ENCODE measurements at regions not wholly inside any gene's neighbourhood (a gene's known extent, or its start where the extent isn't known, plus 50 kb on each side); places are given as distances from the start of the nearest gene placed in this dataset.
"Not testable (repeated sequence)": the region's sequence is repeated elsewhere in the genome, so short reads cannot be mapped to it uniquely, and the experiment has no call there.

DNA sequence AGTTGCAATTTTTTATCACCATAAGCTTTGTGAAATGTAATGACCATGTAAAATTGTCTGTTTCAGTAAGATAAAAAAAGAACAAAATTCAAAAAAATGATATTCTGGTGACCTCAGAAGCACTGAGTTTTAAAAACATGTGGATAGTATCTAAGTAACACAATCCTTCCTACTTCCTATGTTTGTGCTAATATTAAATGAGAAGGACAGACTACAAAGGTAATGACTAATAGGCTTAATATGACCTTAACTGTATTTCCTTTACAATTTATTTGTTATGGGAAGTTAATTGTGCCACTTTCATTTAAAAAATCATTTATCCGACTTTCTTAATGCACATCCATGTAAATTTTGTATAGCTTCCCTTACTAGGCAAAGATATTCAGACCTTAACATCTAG lies 1030.4 kb upstream of the ATXN8OS start:
- no peak for DNase-seq

DNA sequence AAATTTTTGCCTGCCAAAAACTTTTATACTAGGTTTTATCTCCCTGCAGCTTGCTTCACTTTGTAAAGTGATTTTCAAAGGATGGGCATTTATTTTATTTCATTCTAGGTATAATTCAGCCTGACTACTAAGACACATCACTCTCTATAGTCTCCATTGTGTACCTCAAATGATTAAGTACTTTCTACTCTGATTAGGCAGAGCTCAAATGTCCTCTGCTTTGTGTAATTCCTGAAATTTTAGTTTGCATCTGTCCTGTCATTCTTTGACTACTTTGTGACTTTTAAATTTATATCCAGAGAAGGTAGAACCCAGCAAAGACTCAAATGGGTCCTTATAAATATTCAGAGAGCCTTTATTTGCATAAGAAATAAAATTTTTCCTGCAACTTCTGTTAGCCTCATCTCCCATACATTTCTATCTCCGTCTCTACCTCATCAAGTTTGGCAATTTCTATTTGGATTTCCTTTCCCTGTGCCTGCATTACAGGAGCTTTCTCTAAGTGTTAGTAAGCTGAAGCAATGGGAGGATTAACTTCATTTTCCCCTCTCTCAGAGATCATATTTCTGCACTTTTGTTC lies 1038.0 kb upstream of the ATXN8OS start:
- no peak for DNase-seq

DNA sequence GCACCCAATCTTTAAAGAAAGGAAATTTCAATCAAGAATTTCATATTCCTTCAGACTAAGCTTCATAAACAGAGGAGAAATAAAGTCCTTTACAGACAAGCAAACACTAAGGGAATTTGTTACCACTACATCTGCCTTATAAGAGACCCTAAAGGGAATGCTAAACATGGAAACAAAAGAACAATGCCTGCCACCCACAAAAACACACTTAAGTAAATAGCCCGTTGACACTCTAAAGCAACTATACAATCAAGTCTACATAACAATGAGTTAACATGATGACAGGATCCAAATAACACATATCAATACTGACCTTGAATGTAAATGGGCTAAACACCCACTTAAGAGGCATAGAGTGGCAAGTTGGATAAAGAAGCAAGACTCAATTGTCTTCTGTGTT lies 1056.9 kb upstream of the ATXN8OS start:
- no peak for DNase-seq

DNA sequence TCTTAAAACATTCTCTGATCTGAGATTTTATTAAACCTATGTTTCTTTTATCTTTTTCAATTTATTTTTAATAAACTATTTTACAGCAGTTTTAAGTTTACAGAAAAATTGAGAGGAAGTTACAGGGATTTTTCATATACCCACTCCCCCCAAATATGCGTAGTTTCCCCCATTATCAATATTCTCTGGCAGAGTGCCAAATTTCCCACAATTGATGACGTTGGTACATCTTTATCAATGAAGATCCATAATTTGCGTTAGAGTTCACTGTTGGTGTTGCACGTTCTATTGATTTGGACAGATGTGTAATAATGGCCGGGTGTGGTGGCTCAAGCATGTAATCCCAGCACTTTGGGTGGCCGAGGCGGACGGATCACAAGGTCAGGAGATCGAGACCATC lies 1063.0 kb upstream of the ATXN8OS start:
- DNase-seq = no peak

DNA sequence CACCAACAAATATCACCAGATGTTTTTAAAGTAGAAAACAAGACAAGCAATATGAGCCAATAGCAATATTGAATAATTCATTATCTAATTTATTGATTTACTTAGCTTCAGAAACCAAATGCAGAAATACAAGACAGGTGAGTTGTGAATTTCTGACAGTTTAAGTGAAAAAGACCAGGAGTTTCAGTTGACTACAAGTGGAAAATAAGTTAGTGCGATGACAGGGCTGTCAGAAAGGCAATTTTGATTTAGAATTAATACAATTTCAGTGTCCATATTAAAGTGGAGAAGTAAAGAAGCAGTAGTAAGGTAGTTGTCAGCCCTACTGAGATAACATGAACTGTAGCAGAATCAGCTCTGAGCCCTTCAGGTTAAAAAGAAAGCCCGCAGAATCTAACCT lies 1066.7 kb upstream of the ATXN8OS start:
- DNase-seq = no peak

DNA sequence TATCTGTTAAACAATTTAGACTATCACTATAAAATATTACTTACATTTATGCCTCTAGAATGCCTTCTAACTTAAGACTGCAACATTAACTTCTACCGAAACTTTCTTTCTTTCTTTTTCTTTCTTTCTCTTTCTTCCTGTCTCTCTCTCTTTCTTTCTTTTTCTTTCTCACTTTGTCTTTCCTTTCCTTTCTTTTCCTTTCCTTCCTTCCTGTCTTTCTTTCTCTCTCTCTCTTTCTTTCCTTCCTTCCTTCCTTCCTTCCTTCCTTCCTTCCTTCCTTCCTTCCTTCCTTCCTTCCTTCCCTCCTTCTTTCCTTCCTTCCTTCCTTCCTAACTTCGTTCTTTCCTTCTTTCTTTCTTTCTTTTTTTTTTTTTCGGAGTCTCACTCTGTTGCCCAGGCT lies 1071.9 kb upstream of the ATXN8OS start:
- no peak for DNase-seq

DNA sequence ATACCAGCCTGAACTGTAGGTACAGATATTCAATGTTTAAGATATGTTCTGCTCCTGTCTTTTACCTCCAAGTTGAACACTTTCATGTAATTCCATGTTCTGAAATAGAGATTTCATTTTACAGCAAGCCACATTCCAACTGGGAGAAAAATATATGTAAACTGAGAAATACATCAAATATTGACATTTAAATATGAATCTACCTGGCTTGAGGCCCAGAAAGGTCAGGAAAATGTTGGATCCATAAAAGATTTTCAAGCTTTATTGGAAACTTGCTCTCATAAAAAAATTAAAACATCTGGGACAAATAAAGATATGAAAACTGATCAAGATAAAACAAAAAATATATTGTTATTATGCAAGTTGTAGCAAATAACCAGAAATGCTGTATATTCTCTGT lies 1078.7 kb upstream of the ATXN8OS start:
- no peak for DNase-seq

DNA sequence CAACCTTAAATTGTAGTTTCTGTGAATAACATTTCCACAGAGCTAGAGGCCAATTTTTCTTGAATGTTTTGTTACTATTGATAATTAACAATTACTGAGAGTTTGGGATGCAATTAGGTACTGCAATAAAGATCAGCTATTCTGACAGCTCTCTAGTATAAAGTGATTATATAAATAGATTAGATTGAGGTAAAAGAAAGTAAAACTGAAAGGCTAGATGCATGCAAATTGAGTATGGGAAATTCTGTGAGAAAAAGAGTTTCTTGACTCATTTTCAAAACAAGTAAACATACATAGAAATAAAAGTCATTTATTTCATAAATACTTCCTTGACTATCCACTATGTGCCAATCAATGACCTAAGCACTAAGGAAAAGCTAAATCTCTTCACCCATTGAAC lies 1087.5 kb upstream of the ATXN8OS start:
- DNase-seq = no peak

DNA sequence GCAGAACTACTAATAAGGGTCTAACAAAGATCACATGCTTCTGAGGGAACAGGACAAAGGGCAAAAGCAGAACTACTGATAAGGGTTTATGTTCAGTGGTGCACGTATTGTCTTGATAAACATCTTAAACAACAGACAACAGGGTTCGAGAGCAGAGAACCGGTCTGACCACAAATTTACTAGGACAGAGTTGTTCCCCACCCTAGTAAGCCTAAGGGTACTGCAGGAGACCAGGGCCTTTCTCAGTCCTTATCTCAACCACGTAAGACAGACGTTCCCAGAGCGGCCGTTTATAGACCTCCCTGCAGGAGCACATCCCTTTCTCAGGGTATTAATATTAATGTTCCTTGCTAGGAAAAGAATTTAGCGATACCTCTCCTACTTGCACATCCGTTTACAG lies 1089.5 kb upstream of the ATXN8OS start:
- not testable (repeated sequence) for DNase-seq

DNA sequence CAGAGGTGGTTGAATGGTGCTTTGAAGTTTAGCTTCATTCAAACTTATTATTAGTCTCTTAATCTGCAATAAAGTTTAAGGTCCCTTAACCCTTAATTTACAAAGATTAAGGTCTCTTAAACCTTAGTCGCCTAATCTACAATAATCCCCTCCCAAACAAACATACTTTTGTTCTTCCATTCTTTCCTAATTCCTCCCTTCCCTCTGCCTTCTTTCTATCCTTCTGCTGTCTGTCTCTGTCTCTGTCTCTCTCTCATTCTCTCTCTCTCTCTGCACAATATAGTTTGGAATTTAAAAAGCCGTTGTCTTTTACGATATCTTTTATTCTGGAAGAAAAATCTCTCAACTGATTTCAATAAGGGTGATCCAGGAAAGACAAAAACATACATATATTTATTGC lies 1096.8 kb upstream of the ATXN8OS start:
- DNase-seq = no peak

DNA sequence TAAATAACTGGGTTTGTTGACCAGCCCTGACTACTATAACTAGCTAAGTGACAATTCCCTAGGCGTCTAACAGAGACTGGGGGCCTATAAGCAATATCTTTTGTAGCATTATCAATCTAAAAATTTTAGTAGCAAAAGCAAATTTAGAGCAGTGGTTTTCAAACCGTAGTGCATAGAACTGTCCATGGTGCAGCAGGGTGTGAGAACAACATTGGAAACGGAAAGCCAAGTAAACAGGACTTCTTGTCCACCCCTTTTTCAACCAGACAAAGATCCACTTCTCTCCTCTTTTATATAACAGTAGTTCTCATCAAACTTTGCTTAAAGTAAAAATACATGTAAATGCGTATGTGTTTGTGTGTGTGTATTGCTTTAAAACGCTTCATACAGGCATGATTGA lies 1099.1 kb upstream of the ATXN8OS start:
- DNase-seq = no peak

DNA sequence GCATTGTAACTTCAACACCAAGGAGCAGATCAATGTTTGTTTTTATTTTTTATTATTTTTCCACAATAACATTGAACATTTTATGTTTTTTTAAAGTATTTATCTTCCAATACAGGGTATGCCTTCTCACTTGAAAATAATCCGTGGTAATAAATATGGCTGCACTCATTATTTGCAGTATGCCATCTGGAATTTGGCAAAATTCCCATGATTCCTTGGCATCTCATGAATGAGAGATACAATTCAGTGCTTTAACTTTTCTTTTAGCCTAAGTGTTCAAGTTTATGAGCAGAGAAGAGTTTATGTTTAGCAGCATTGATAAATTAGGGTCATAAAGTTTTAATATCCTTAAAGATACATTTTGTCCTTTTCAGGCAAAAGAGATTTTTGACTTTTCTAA lies 1109.6 kb upstream of the ATXN8OS start:
- DNase-seq = no peak

DNA sequence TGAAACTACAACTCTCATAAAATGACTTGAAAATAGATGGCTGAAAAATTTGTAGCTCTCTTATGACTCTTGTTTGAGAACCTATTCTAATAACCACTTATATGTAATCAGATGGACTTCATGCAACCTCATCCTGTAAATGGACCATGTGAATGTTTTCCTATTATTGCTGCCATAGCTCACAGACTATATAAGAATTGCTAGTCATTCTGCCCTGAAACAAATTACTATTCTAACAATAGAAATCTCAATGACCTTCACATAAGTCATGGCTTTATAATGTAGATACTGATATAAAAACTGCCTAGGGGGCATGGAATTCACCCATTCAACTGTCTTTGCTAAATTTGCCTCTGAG lies 1111.0 kb upstream of the ATXN8OS start:
- no peak for DNase-seq

DNA sequence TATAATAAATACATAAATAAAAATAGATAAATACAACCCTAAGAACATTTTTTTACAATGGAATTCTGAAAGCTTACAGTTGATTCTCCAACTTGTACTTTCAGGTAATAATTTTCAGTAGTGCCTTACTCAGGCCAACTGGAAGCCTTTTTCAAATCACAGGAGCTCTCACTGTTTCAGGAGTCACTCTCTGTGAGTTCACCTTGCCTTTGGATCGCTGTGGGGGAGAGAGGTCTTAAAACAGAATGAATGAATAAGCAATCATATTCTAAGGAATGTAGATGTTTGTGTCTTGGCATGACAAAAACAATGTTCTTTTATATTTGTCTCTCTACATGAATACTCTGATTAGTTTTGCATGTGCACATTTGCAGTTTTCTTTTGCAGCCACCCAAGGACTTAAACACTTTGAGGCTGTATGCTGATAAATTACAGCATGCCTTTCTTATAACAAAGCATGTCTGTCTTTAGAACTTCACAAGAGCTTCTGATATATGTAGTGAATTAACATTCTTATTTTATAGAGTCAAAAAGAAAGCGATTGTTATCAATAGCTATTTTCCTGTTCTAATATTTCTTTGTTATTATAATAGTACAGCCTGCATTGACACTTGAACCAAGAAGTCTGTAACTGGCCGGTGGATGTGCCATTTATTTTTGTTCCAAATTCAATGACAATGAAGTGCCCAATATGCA lies 1111.5 kb upstream of the ATXN8OS start:
- DNase-seq = no peak

DNA sequence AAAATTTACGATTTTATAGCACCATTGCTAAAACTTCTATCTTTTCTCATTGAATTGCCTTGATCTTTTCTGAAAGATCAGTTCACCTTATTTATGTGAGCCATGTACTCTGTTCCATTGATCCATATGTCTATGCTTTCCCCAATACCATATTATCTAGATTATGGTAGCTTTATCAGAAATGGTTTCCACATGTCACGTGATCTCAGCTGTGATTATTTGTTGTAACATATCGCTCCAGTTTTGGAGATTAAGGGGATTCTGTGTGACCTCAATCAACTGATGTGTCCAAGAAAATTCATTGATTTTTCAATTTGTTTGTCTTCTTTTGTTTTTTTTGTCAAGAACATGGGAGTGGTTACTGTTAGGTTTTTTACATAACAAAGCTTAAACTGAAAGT lies 1114.5 kb upstream of the ATXN8OS start:
- no peak for DNase-seq

DNA sequence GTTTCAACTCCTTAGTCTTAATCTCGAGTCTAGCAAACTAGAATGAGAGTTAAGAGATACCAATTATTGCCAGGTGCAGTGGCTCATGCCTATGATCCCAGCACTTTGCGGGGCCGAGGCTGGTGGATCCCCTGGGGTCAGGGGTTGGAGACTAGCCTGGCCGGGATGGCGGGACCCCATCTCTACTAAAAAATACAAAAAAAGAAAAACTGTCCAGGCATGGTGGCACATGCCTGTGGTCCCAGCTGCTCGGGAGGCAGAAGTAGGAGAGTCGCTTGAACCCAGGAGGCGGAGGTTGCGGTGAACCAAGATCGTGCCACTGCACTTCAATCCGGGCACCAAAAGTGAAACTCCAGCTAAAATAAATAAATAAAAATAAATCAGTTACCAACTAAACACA lies 1119.5 kb upstream of the ATXN8OS start:
- DNase-seq = no peak

DNA sequence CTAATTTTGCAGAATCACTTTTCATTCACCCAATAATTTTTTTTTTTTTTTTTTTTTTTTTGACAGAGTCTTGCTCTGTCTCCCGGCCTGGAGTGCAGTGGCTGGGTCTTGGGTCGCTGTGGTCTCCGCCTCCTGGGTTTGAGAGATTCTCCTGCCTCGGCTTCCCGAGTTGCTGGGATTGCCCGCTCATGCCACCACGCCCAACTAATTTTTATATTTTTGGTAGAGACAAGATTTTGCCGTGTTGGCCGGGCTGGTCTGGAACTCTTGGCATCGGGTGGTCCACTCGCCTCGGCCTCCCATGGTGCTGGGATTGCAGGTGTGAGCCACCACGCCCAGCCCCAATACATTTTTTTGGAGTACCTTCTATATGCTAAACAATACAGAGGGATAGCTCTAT lies 1120.0 kb upstream of the ATXN8OS start:
- no peak for DNase-seq

DNA sequence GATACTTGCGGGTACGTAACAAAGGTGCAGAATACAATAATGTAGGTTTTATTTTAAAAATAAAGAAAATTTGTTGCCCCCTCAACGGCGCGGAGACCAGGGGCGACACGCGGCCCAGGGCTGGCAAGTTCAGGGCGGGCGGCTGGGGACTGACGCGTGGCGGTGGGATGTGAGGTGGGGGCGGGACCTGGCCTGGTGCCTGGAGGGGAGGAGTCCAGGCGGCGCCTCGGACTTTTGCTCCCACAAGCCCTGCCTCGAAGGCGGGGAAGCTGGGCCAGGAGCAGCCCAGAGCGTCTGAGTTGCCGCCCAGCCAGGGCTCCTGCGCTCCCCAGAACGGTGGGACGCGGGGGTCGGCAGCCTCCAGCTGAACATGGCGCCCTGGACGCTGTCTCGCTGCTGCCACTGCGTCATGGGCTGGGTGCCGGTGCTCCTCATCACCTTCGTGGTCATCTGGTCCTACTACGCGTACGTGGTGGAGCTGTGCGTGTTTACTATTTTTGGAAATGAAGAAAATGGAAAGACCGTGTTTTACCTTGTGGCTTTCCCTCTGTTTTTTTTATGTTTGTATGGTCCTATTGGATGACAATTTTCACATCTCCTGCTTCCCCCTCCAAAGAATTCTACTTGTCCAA lies 1122.8 kb upstream of the ATXN8OS start:
- DNase-seq = no peak

DNA sequence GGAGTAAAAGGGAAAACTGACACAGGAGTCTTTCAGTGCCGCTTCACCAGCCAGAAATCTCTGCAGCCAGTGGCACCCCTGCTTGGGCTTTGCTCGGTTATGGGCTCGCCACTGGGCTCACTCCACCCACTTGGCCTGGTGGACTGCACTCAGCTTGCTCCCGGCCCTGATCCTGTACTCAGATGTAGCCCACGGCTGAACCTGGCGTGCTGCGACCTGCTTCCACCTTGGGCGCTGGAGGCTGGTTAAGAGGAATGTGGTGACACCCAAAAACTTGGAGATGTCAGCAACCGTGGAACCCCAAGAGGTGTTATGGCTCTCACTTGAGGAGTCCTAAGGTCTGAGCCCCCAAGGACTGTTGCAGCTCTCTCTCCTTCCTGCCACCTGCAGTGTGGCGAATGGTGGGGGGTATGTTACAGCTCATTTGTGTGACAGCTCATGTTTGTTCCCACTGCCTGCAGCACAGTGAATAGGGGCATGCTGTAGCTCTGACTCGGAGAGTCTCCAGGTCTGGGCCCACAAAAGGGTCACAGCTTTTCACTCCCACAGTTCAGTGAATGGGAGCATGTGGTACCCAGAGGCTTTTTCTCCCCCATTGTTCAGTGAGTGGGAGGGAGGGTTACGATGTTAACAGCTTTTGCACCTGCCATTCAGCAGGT lies 1124.5 kb upstream of the ATXN8OS start:
- no peak for DNase-seq

DNA sequence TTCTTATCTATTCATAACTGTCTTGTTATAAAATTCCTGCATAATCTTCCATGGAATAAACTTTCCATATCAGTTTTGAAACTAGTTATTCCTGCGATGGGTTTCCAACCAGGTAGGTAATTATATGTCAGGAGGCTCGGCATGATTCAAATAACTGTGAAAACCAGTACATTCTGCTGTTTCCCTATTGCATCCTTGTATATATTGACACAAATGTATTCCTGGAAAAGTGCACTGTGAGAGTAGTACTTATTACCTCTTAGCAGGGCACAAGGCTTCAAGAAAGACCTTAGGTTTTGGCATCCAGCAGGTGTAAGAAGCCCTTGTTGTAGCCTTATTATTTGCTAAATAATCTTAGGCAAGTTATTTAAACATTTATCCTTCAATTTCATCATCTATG lies 1131.3 kb upstream of the ATXN8OS start:
- DNase-seq = no peak

DNA sequence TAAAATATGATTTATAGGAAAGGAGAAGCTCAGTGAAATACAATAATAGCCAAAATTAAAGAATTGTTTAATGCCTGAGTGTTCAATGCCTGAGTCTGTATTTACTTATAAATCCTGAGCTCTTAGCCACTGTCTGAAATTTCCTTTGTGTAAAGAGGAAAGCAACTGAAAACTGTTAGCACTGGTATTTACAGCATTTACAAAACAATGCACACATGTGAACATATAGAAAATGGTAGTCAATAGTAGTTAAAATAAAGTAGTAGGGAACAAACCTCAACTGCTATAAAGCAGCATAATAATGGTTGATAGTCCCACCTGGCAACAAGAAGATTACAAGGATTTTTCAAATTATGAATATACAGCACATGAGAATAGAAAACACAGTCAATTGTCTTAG lies 1137.1 kb upstream of the ATXN8OS start:
- no peak for DNase-seq

DNA sequence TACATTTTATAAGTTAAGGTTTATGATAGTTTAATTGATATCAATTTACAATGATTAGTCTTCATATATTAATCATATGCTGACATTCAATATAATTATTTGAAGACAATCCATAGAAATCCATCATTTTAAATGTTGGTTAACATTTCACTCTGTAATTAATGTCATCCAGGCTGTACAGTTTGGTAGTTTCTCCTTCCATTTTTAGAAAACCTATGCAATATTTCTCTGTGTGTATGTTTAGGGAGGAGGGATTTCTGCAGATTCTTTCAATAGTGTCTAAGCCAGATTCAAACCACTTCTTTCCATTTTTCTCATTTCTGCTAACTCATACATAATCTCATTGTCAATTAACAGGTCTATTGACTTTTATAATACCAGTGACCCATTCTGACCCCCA lies 1159.0 kb upstream of the ATXN8OS start:
- no peak for DNase-seq

DNA sequence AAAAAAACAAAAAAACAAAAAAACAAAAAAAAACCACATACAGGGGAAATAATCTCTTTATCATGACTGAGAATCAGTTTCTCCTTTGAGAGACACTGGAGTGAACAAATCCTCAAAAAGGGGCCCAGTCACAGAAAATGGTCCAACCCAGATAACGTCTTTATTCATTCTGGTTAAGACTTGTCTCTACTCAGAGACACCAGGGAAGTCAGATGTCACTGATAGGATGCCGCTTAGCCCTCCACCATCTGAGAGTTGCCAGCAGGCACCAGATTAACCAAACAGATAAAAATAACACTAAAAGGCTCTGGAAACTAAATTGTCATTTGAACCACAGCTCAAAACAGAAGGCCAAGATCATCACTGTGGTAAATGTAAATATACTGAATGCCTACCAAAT lies 1163.4 kb upstream of the ATXN8OS start:
- DNase-seq = no peak

DNA sequence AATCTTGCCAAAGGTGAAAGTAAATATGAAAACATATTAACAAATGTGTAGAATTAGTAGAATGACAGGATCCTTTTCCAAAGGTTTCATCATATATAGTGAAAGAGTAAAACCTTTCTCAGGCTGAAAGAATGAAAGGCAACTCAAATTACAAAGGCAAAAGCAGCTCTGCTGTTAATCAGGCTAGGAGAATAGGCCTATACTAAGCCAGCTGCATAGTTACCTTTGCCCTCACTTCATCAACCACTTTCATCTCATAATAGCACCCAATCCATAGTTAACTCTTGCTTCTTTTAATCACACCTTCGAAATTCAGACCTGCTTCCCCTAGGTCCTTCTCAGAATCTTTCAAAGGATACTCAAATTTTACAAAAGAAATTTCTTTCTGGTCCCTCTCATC lies 1167.6 kb upstream of the ATXN8OS start:
- DNase-seq = no peak
